HG03108 (cell line): ENCODE measurements at regions not wholly inside any gene's neighbourhood (a gene's known extent, or its start where the extent isn't known, plus 50 kb on each side); places are given as distances from the start of the nearest gene placed in this dataset.
A peak's percentile ranks its signal among the peaks of the same experiment; 100 is the strongest.

Experiments
- ATAC-seq: cut with Tn5 transposase; IDR thresholded peaks from one replicate; pipeline ENCODE4 v1.9.1; 2021; ENCODE audit warnings: moderate library complexity; ENCODE audit not compliant: unreplicated experiment

DNA sequence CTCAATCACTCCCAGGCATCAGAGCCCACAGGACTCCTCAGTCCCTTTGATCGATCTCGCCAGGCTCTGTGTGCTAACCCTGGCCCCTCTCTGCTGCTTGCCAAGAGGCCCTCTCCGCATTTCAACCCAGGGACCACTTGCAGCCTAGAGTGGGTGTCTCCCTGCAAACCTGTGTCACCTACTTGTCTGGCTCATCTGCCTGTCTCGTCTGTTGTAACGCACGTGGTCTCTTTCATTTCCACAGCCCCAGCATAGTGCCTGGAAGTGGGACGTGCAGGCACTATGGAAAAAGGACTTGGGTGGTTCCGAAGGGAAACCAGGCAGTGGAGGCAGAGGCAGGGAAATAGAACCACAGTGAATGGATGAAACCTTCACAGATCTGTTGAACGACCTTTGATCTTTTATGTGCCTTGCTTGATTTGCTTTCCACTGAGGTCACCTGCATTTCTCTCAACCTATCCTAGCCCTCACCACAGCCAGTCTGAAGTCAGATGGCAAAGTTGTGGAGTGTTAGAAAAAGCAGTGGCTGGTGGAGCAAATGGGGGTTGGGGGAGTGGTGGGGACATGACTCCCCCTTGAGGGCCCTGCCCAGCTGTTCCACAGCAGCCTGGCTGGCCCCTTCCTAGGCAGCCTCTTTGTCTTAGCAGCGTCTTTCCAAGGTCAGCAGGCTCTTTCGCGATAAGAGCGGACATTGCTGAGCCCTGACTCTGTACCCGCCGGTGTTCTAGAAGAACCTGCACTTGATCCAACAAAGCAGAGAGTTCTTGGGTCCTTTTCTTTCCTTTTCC is 55.8 kb upstream of the TAGAP start:
- no peak for ATAC-seq

DNA sequence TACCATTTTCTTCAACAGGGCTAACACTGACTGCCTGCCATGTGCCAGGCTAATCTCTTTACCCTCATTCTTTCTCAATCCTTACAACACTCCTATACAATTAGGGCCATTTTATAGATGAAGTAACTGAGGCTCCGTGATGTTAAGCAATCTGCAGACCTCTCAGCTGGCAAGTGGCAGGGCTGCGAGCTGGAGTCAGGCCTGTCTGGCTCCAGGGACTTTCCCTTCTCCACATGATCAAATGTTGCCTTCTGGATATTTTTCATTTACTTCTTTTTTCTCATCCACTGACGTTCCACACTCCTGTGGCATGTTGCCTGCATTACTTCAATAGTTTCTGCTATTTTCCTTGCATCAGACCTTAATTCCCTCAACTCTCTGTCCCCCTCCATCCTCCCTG is 55.2 kb upstream of the TAGAP start:
- no peak for ATAC-seq

DNA sequence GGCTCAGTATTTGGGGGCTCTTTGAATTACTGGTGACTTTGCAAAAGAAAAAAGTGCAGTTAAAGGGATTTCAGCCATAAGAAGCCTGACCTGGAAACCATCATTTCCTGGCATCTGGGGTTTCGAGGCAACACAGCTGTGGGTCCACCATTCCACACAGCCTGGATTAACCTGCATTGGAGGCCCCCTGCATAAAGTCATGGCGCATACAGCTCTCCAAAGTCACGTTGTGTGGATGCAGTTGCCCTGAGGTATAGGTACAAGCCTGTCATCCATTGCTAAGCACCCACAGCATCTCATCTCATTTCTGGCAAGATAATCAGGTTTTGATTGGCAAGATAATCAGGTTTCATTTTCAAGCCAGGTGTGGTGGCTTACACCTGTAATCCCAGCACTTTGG is 54.5 kb upstream of the TAGAP start:
- no peak for ATAC-seq

DNA sequence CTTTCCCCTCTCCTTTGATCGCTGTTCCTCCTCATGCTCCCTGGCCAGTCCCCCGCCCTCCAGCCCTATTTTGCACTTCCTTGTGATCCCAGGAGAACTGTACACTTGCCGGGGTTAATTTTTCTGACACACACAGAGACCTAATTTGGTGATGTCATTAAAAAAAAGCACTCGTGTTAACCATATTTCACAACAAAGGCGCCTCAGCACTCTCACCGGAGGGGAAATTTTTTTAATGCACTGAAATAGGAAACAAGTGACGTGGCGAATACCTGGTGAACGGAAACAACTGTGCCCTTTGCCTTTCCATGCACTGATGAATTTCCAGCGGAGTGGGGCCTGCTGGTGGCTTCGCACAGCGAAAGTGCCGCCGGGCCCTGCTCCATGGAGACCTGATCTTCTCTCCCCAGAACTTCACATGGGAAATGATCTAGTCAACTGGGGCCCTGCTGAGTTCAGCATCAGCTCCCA is 53.9 kb upstream of the TAGAP start:
- ATAC-seq: no peak

DNA sequence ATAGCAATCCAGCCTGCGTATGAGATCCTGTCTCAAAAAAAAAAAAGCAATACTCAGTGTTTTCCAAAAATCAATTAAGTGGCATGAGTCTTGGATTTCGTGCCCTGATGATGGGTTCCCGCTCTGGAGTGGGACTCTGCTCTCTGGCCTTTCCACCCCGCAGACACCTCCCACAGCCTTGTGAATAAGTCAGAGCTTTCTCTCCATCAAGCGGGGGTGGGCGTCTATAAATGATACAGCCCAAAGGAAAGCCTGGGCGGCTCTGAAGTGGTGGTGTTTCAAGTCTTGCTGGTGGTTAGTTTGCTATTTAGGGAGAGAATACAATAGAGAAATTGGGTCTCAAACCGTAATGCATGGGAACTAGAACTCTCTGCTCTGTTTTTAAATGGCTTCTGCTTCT is 52.5 kb upstream of the TAGAP start:
- ATAC-seq: no peak

DNA sequence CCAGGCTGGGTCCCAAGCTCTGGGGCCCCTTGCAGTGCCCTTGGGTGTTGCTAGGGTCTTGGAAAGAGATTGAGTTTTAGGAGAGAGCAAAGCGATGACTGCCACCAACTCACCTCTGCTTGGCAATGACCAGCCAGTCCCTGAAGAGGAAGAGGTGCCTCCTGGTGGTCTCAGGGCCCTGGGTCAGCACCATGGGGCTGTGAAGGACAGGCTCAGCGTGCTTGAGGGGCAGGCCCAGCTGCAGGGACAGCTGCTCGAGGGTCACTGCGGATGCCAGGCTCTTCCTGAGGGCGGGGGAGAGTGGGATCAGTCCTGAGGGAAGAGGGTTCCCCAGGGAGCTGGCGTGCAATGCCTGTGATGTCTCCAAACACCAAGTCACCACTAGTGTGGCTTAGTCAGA is 50.8 kb upstream of the TAGAP start:
- no peak for ATAC-seq

DNA sequence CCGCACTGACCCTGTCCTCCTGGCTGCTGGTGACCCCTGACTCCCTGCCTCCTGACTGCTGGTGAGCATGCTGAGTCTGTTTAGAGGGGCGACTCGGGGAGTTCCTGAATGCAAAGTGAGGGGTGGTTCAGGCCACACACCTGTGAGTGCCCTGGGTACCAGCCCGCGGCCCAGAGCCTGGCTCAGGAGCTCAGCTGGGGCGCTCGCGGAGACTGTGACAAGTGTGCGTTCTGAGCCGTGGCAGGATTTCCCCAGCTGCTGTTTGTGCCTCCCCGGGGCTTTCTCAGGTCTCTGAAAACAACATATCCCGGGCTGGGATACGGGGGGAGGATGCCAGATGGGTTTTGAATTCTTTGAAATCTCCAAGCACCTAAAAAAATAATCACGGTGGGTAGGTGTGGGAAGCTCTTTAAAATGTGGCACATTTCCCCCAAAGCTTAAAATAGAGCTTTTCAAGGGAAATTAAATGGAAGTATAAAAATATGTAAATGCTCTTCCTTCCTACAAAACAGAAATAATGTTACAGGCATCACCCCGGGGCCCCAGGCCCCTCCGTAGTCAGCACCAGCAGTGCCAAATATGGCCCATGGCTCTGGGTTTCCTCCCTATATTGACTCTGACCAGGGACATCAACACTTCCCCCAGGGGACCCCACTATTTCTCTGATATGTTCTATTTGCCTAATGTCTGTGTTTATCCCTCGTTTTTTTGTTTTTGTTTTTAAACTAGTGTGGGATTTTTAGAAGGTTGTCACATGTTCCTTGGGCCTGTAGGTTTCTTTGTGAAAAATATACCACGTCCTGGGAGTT is 49.9 kb upstream of the TAGAP start:
- ATAC-seq: peak; percentile 63
